ENCODE measurements at regions not wholly inside any gene's neighbourhood (a gene's known extent, or its start where the extent isn't known, plus 50 kb on each side); places are given as distances from the start of the nearest gene placed in this dataset.

- DNase-seq (ENCODE audit: low spot score) = no peak
These were observed 146.2 kb downstream of the DACT1 start for GRCh38 chr14:58783792-58784511.

- DNase-seq (ENCODE audit: low spot score) = no peak
These were observed 147.2 kb downstream of the DACT1 start for GRCh38 chr14:58784931-58785330.

- DNase-seq (ENCODE audit: low spot score) = no peak
These were observed 147.9 kb downstream of the DACT1 start for GRCh38 chr14:58785701-58786100.

- no peak for DNase-seq (ENCODE audit: low spot score)
These were observed 149.8 kb downstream of the DACT1 start for GRCh38 chr14:58787592-58787991.

- DNase-seq (ENCODE audit: low spot score) = no peak
These were observed 151.1 kb downstream of the DACT1 start for GRCh38 chr14:58788655-58789503.

GRCh38 chr14:58789736-58790135 lies 152.0 kb downstream of the DACT1 start:
- no peak for DNase-seq (ENCODE audit: low spot score)

GRCh38 chr14:58792416-58792815 lies 154.7 kb downstream of the DACT1 start:
- DNase-seq (ENCODE audit: low spot score) = no peak

GRCh38 chr14:58793131-58793740 lies 155.5 kb downstream of the DACT1 start:
- DNase-seq (ENCODE audit: low spot score) = no peak

GRCh38 chr14:58794993-58795762 lies 157.4 kb downstream of the DACT1 start:
- no peak for DNase-seq (ENCODE audit: low spot score)

- DNase-seq (ENCODE audit: low spot score) = no peak
These were observed 158.7 kb downstream of the DACT1 start for GRCh38 chr14:58796242-58797009.

- no peak for DNase-seq (ENCODE audit: low spot score)
These were observed 159.3 kb downstream of the DACT1 start for GRCh38 chr14:58797010-58797429.

GRCh38 chr14:58798173-58798572 lies 160.4 kb downstream of the DACT1 start:
- DNase-seq (ENCODE audit: low spot score) = no peak

- no peak for DNase-seq (ENCODE audit: low spot score)
These were observed 163.3 kb downstream of the DACT1 start for GRCh38 chr14:58801086-58801485.

- DNase-seq (ENCODE audit: low spot score) = no peak
These were observed 167.3 kb downstream of the DACT1 start for GRCh38 chr14:58805057-58805456.

GRCh38 chr14:58805605-58806409 lies 168.0 kb downstream of the DACT1 start:
- DNase-seq (ENCODE audit: low spot score) = no peak

- no peak for DNase-seq (ENCODE audit: low spot score)
These were observed 169.4 kb downstream of the DACT1 start for GRCh38 chr14:58807191-58807590.

- peak; percentile 27 for DNase-seq (ENCODE audit: low spot score)
These were observed 171.1 kb downstream of the DACT1 start for GRCh38 chr14:58808828-58809227.

- no peak for DNase-seq (ENCODE audit: low spot score)
These were observed 171.8 kb downstream of the DACT1 start for GRCh38 chr14:58809520-58809919.

- no peak for DNase-seq (ENCODE audit: low spot score)
These were observed 174.5 kb downstream of the DACT1 start for GRCh38 chr14:58812050-58812910.

- no peak for DNase-seq (ENCODE audit: low spot score)
These were observed 176.0 kb downstream of the DACT1 start for GRCh38 chr14:58813745-58814144.
